Lung (tissue), 11 donors: ENCODE measurements at regions not wholly inside any gene's neighbourhood (a gene's known extent, or its start where the extent isn't known, plus 50 kb on each side); places are given as distances from the start of the nearest gene placed in this dataset.

Experiments
- ATAC-seq: fragments of 200-7000 bp; cut with Tn5 transposase; one replicate; pipeline ENCODE4 v1.9.1; 2020; ENCODE audit warnings: moderate number of reproducible peaks; ENCODE audit not compliant: insufficient read depth, low FRiP score
- DNase-seq, 3 donors: peaks; one replicate each; pipeline ENCODE4 v3.0.0-alpha.2; 2013 to 2017
- H3K27ac ChIP-seq, 2 donors: one replicate each; pipeline ENCODE4 v1.5.1; 2013; ENCODE audit warnings: mild to moderate bottlenecking in 2 of 2, moderate library complexity in 2 of 2, control low read depth in 1 of 2, inconsistent platforms in 1 of 2, low read depth in 1 of 2, low read length in 1 of 2
- H3K27me3 ChIP-seq, 3 donors: one replicate each; pipeline ENCODE4 v1.5.1; 2013; ENCODE audit warnings: low read length in 2 of 3; ENCODE audit not compliant: control insufficient read depth in 3 of 3, insufficient read depth in 3 of 3
- H3K36me3 ChIP-seq, 4 donors: one replicate each; pipeline ENCODE4 v1.5.1; 2013; ENCODE audit warnings: low read length in 4 of 4, mild to moderate bottlenecking in 1 of 4, moderate library complexity in 1 of 4; ENCODE audit not compliant: control insufficient read depth in 4 of 4, insufficient read depth in 4 of 4
- H3K4me1 ChIP-seq, 5 donors: one replicate each; pipeline ENCODE4 v1.5.1; 2013; ENCODE audit warnings: low read length in 5 of 5, mild to moderate bottlenecking in 2 of 5, moderate library complexity in 1 of 5; ENCODE audit not compliant: control insufficient read depth in 5 of 5, insufficient read depth in 5 of 5
- H3K4me3 ChIP-seq: one replicate; pipeline ENCODE4 v1.5.1; 2013; ENCODE audit warnings: mild to moderate bottlenecking, control low read depth, moderate library complexity
- H3K9ac ChIP-seq, 2 donors: one replicate each; pipeline ENCODE4 v1.5.1; 2013; ENCODE audit warnings: low read length in 2 of 2, control low read depth in 1 of 2; ENCODE audit not compliant: insufficient read depth in 1 of 2
- H3K9me3 ChIP-seq, 4 donors: one replicate each; pipeline ENCODE4 v1.5.1; 2013; ENCODE audit warnings: low read length in 3 of 4, mild to moderate bottlenecking in 1 of 4, moderate library complexity in 1 of 4; ENCODE audit not compliant: control insufficient read depth in 4 of 4, insufficient read depth in 3 of 4
- WGBS, 2 donors: extraction: QIAGEN DNeasy Blood & Tissue Kit; methylation state at CpG; one replicate each; pipeline ENCODE4 v1.1.7; 2013; 5-methylcytosine and 5-hydroxymethylcytosine counted together
- TF ChIP-seq, protein P1 (sequence below): IDR thresholded peaks from 2 replicates; pipeline ENCODE4 v1.5.1; 2012; ENCODE audit warnings: mild to moderate bottlenecking; ENCODE audit errors: control extremely low read depth, extremely low read depth
- donor health status: control.
- donor health status: control.
- donor health status: Bipolar disorder and iron deficiency.
- donor health status: healthy.
- donor health status: DM: yes; HTN: yes; CAD: no.

DNA sequence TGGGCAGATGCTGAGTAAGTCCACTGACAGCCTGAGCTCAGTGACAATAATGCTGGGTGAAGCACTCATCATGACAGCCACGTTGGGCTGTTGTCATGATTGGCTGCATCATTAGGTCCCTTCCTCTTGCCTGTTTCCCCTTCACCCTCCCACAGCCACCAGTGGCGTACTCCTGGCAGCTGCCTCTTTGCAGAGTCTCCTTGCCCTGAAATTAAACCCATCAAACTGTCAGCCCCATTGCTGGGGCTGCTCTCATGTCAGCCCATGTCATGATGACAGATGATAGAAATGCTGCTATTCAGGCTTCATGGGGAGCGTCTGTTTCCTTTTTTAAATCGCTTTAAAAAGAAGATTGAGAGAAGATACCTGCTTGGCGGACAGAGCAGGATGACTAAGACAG is 327.4 kb downstream of the AGTPBP1 start:
- ATAC-seq (no peak), DNase-seq (no peak)
- Histone ChIP-seq H3K4me3 (no peak overlapping the region), H3K36me3 (no peaks in the 10 kb centered on the region), H3K27ac (no peak overlapping the region), H3K27me3 (peaks cover 0 to 2% (median 0%) of the 10 kb centered on the region in 3 donors), H3K4me1 (no peaks in the 10 kb centered on the region), H3K9me3 (no peaks in the 10 kb centered on the region), H3K9ac (no peak overlapping the region)
- TF ChIP-seq, protein P1, sequence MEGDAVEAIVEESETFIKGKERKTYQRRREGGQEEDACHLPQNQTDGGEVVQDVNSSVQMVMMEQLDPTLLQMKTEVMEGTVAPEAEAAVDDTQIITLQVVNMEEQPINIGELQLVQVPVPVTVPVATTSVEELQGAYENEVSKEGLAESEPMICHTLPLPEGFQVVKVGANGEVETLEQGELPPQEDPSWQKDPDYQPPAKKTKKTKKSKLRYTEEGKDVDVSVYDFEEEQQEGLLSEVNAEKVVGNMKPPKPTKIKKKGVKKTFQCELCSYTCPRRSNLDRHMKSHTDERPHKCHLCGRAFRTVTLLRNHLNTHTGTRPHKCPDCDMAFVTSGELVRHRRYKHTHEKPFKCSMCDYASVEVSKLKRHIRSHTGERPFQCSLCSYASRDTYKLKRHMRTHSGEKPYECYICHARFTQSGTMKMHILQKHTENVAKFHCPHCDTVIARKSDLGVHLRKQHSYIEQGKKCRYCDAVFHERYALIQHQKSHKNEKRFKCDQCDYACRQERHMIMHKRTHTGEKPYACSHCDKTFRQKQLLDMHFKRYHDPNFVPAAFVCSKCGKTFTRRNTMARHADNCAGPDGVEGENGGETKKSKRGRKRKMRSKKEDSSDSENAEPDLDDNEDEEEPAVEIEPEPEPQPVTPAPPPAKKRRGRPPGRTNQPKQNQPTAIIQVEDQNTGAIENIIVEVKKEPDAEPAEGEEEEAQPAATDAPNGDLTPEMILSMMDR, result no peak
- WGBS, 2 donors, result 61 to 63% methylated on average over 5 of the region's 5 CpGs

DNA sequence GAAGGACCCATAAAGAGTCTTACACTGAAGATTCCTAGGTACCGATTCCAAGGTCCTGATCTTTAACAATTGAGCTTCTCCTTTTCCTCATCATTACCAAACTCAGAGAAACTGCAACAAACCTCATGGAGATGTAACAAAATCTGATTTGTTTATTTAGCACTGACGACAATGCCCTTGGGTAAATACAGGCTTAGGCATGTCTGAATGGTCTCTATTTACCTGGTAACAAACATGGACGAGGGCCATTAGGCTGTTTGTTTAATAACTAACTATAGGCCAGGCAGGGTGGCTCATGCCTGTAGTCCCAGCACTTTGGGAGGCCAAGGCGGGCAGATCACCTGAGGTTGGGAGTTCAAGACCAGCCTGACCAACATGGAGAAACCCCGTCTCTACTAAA is 333.3 kb downstream of the AGTPBP1 start:
- H3K4me3 ChIP-seq, result no peak overlapping the region
- H3K9ac ChIP-seq, result no peak overlapping the region
- H3K27me3 ChIP-seq, result no peaks in the 10 kb centered on the region
- WGBS, 2 donors, result 81 to 90% methylated on average over 4 of the region's 5 CpGs
- no peak overlapping the region for H3K27ac ChIP-seq
- no peaks in the 10 kb centered on the region for H3K36me3 ChIP-seq
- H3K9me3 ChIP-seq, result no peaks in the 10 kb centered on the region
- ATAC-seq (no peak), DNase-seq (no peak)
- H3K4me1 ChIP-seq, result no peaks in the 10 kb centered on the region
- TF ChIP-seq, protein P1, result no peak

DNA sequence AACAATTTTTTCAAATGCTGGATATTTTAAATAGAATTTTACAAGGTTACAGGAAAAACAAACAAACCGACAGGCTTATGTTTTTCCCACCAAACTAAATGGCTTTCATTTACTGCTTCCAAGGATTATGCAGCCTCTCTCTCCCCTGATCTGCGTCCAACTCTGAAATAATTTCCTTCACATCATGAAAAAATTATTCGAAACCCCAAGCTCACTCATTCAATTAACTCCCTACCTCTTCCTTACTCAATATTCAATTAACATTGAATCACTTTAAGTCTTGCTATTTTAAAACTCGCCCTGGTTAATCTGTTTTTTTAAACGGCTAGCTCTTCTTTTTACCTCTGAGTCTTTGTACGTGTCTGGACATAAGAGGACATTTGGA is 336.2 kb downstream of the AGTPBP1 start:
- no peak overlapping the region for H3K27ac ChIP-seq
- H3K36me3 ChIP-seq, result no peaks in the 10 kb centered on the region
- 85 to 91% methylated on average over 6 of the region's 6 CpGs for WGBS, 2 donors
- DNase-seq, result no peak
- TF ChIP-seq, protein P1, result no peak
- H3K4me3 ChIP-seq, result no peak overlapping the region
- H3K9ac ChIP-seq, result no peak overlapping the region
- peaks cover 0 to 3% (median 0%) of the 10 kb centered on the region in 3 donors for H3K27me3 ChIP-seq
- ATAC-seq, result no peak
- H3K9me3 ChIP-seq, result no peaks in the 10 kb centered on the region
- peaks cover 0 to 7% (median 0%) of the 10 kb centered on the region in 5 donors for H3K4me1 ChIP-seq

DNA sequence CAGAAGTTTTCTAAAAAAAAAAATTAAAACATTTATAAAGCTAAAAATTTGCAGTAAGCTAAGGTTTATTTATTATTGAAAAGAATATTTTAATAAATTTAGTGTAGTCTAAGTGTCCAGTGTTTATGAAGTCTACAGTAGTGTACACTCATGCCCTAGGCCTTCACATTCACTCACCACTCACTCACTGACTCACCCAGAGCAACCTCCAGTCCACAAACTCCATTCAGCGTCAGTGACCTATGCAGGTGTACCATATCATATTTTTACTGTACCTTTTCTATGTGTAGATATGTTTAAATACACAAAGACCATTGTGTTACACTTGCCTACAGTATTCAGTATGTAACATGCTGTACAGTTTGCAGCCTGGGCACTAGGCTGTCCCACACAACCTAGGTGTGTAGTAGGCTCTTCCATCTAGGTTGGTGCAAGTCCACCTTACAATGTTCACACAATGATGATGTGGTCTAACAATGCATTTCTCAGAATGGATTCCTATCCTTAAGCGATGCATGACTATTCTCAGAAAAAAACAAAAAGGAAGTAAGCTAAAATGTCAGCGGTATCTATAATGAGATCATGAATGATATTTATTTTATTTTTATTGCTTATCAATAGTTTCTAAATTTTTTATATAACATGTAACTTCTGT is 336.7 kb downstream of the AGTPBP1 start:
- H3K27ac ChIP-seq, result no peak overlapping the region
- WGBS, 2 donors, result 94 to 97% methylated on average over 3 of the region's 3 CpGs
- no peak for DNase-seq
- ATAC-seq, result no peak
- H3K9me3 ChIP-seq, result no peaks in the 10 kb centered on the region
- H3K27me3 ChIP-seq, result peaks cover 0 to 3% (median 0%) of the 10 kb centered on the region in 3 donors
- no peak overlapping the region for H3K4me3 ChIP-seq
- H3K9ac ChIP-seq, result no peak overlapping the region
- peaks cover 0 to 7% (median 0%) of the 10 kb centered on the region in 5 donors for H3K4me1 ChIP-seq
- TF ChIP-seq, protein P1, result no peak
- H3K36me3 ChIP-seq, result no peaks in the 10 kb centered on the region
